ENCODE measurements at regions not wholly inside any gene's neighbourhood (a gene's known extent, or its start where the extent isn't known, plus 50 kb on each side); places are given as distances from the start of the nearest gene placed in this dataset.

DNA sequence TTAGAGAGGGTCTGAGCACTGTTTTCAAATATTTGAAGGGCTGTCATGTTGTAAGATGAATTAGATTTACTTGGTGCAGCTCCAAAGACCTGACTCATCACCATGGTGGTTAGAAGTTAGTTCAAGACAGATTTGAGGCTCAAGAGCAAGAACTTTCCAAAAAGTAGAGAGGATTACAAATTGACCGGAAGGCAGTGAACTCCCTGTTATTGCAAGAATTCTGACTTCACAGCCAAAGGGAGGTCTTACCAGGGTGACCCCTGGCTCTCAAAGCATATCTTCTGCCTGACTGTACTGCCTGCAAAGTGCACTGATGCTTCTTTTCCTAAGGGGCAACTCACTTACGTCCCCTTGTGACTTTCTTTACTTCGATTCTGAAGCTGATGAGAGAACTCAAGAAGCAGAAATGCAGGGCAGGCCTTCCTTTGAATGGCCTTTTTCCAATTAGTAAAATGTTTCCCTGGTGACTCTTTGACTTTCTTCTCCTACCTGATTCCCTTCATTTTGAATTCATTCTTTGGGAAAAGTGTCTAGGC lies 86.4 kb downstream of the NAV1 start:
- H3K27me3 Mint-ChIP-seq: no peaks in the 10 kb centered on the region
- no peaks in the 10 kb centered on the region for H3K4me1 Mint-ChIP-seq (ENCODE audit: low read depth)
- no peak overlapping the region for H3K27ac Mint-ChIP-seq
- H3K36me3 Mint-ChIP-seq: no peaks in the 10 kb centered on the region
- H3K4me3 Mint-ChIP-seq: no peak overlapping the region
- H3K9me3 Mint-ChIP-seq (ENCODE audit: low read depth): no peaks in the 10 kb centered on the region

DNA sequence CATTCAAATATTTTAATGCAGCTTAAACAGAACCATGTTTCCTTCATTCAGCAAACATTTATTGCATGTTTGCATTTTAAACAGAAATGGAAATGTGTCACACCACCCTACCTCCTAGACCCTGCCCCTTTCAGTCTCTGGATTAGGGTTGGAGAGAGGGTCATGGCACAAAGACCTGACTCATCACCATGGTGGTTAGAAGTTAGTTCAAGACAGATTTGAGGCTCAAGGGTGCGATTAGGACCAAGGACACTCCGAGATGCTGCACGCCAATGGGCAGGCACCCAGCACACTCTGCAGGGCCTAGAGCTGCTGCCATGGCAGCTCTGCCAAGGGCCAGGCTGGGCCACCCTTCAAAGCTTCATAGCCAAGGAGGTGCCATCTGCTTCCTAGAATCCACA lies 86.9 kb downstream of the NAV1 start:
- Mint-ChIP-seq H3K27me3 (no peaks in the 10 kb centered on the region), H3K9me3 (ENCODE audit: low read depth) (no peaks in the 10 kb centered on the region), H3K27ac (no peak overlapping the region), H3K4me3 (no peak overlapping the region), H3K36me3 (no peaks in the 10 kb centered on the region), H3K4me1 (ENCODE audit: low read depth) (no peaks in the 10 kb centered on the region)

- H3K4me1 Mint-ChIP-seq (ENCODE audit: low read depth): no peaks in the 10 kb centered on the region
- H3K9me3 Mint-ChIP-seq (ENCODE audit: low read depth): no peaks in the 10 kb centered on the region
- H3K36me3 Mint-ChIP-seq: no peaks in the 10 kb centered on the region
- H3K4me3 Mint-ChIP-seq: no peak overlapping the region
- no peaks in the 10 kb centered on the region for H3K27me3 Mint-ChIP-seq
- H3K27ac Mint-ChIP-seq: no peak overlapping the region
Measured at GRCh38 chr1:201626629-201627275, 87.8 kb downstream of the NAV1 start.

DNA sequence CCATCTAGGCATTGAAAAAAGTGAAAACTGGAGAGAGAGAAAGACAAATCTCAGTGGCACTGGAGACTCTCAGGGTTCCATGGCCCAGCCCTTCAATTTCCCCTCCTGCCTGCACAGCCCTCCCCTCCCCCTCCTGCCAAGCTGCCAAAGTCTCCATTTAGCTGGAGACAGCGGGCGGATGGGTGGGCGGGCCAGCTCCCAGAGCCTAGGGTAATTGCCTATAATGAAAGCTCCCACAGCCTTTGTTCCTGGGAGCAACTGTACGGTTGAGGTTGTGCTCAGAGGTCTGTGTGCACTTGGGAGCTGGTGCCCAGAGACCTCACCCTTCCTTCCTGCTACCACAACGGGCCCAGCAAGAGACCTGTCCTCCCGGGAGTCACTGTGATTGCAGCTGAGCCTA lies 89.6 kb downstream of the NAV1 start:
- H3K4me3 Mint-ChIP-seq: no peak overlapping the region
- no peaks in the 10 kb centered on the region for H3K4me1 Mint-ChIP-seq (ENCODE audit: low read depth)
- H3K27me3 Mint-ChIP-seq: no peaks in the 10 kb centered on the region
- no peaks in the 10 kb centered on the region for H3K36me3 Mint-ChIP-seq
- H3K27ac Mint-ChIP-seq: no peak overlapping the region
- no peaks in the 10 kb centered on the region for H3K9me3 Mint-ChIP-seq (ENCODE audit: low read depth)

DNA sequence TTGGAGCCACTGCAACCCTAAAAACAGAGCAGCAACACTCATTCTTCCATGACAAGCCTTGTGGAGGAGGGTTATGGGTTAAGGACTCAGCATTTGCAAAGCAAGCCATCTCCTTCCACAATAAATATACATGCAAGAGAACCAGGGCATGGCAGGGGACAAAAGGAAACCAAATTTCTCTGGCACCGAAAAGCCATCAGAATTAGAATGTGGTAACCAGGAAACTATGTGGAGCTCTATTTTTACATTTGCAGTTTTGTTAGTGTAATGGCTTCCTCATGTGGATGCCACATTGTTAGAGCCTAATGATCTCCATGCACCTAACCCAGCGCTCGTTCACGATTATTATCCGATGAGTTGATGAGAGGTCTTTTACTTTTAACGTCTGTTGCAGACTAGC lies 91.7 kb downstream of the NAV1 start:
- H3K4me1 Mint-ChIP-seq (ENCODE audit: low read depth): no peaks in the 10 kb centered on the region
- H3K4me3 Mint-ChIP-seq: no peak overlapping the region
- H3K9me3 Mint-ChIP-seq (ENCODE audit: low read depth): no peaks in the 10 kb centered on the region
- no peaks in the 10 kb centered on the region for H3K27me3 Mint-ChIP-seq
- H3K36me3 Mint-ChIP-seq: no peaks in the 10 kb centered on the region
- H3K27ac Mint-ChIP-seq: no peak overlapping the region

GRCh38 chr1:201631037-201631436 lies 92.1 kb downstream of the NAV1 start:
- Mint-ChIP-seq H3K36me3 (no peaks in the 10 kb centered on the region), H3K27ac (no peak overlapping the region), H3K4me3 (no peak overlapping the region), H3K27me3 (no peaks in the 10 kb centered on the region), H3K4me1 (ENCODE audit: low read depth) (no peaks in the 10 kb centered on the region), H3K9me3 (ENCODE audit: low read depth) (no peaks in the 10 kb centered on the region)

GRCh38 chr1:201632364-201632952 lies 93.5 kb downstream of the NAV1 start:
- H3K36me3 Mint-ChIP-seq: no peaks in the 10 kb centered on the region
- no peak overlapping the region for H3K27ac Mint-ChIP-seq
- H3K27me3 Mint-ChIP-seq: no peaks in the 10 kb centered on the region
- no peaks in the 10 kb centered on the region for H3K9me3 Mint-ChIP-seq (ENCODE audit: low read depth)
- H3K4me3 Mint-ChIP-seq: no peak overlapping the region
- H3K4me1 Mint-ChIP-seq (ENCODE audit: low read depth): no peaks in the 10 kb centered on the region

GRCh38 chr1:201633297-201633696 lies 94.4 kb downstream of the NAV1 start:
- H3K36me3 Mint-ChIP-seq: no peaks in the 10 kb centered on the region

GRCh38 chr1:201633811-201634210 lies 94.9 kb downstream of the NAV1 start:
- Mint-ChIP-seq H3K4me3 (no peak overlapping the region), H3K27ac (no peak overlapping the region), H3K36me3 (no peaks in the 10 kb centered on the region), H3K27me3 (no peaks in the 10 kb centered on the region), H3K4me1 (ENCODE audit: low read depth) (no peaks in the 10 kb centered on the region), H3K9me3 (ENCODE audit: low read depth) (no peaks in the 10 kb centered on the region)

More at GRCh38 chr1:201633297-201633696, 94.4 kb downstream of the NAV1 start:
- H3K4me1 Mint-ChIP-seq (ENCODE audit: low read depth): no peaks in the 10 kb centered on the region
- no peaks in the 10 kb centered on the region for H3K9me3 Mint-ChIP-seq (ENCODE audit: low read depth)
- no peak overlapping the region for H3K27ac Mint-ChIP-seq
- H3K27me3 Mint-ChIP-seq: no peaks in the 10 kb centered on the region
- no peak overlapping the region for H3K4me3 Mint-ChIP-seq

- Mint-ChIP-seq H3K27ac (no peak overlapping the region), H3K27me3 (no peaks in the 10 kb centered on the region), H3K4me3 (no peak overlapping the region), H3K4me1 (ENCODE audit: low read depth) (no peaks in the 10 kb centered on the region), H3K9me3 (ENCODE audit: low read depth) (no peaks in the 10 kb centered on the region), H3K36me3 (no peaks in the 10 kb centered on the region)
Measured at GRCh38 chr1:201634261-201634660, 95.3 kb downstream of the NAV1 start.

DNA sequence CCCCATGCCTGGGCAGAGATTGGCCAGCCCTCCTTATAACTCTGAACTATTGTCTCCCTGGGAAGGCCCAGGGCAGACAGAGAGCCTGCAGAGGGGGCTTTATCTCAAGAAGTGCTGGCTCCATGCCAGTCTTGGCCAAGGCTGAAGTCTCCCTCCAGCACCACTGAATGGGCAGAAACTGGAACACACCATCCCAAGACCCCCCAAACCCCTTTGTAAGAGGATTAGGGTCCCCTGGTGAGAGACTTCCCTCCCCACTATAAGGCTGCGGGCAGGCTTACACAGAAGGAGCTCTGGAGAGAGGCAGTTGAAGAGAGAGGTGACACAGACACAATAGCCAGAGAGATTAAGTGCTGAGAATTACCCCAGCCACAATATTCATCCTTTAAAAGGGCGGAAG lies 97.2 kb downstream of the NAV1 start:
- H3K36me3 Mint-ChIP-seq: no peaks in the 10 kb centered on the region
- H3K4me3 Mint-ChIP-seq: no peak overlapping the region
- no peaks in the 10 kb centered on the region for H3K9me3 Mint-ChIP-seq (ENCODE audit: low read depth)
- H3K4me1 Mint-ChIP-seq (ENCODE audit: low read depth): no peaks in the 10 kb centered on the region
- no peak overlapping the region for H3K27ac Mint-ChIP-seq
- H3K27me3 Mint-ChIP-seq: no peaks in the 10 kb centered on the region

DNA sequence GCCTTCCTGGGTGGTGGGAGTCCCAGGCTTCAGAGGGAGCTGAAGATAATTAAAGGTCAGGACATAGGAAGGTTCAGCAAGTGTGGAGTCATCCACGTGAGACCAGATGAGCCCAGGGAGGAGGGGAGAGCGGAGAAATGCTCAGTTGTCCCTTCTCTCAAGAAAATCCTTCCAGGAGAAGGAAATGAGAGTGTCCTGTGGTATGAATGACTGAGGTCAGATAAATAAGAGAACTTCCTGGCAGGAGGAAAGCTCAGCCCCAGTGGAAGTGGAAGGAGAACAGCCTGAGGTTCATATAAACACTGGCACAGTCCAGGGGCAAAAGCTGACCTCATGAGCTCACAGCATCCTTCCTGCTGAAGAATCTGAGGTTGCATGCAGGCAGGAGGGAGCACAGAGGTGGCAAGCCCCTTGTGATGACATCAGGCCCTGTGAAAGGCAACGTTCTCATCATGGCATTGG lies 97.6 kb downstream of the NAV1 start:
- H3K9me3 Mint-ChIP-seq (ENCODE audit: low read depth): no peaks in the 10 kb centered on the region
- H3K27me3 Mint-ChIP-seq: no peaks in the 10 kb centered on the region
- H3K4me1 Mint-ChIP-seq (ENCODE audit: low read depth): no peaks in the 10 kb centered on the region
- no peaks in the 10 kb centered on the region for H3K36me3 Mint-ChIP-seq
- H3K27ac Mint-ChIP-seq: no peak overlapping the region
- no peak overlapping the region for H3K4me3 Mint-ChIP-seq

DNA sequence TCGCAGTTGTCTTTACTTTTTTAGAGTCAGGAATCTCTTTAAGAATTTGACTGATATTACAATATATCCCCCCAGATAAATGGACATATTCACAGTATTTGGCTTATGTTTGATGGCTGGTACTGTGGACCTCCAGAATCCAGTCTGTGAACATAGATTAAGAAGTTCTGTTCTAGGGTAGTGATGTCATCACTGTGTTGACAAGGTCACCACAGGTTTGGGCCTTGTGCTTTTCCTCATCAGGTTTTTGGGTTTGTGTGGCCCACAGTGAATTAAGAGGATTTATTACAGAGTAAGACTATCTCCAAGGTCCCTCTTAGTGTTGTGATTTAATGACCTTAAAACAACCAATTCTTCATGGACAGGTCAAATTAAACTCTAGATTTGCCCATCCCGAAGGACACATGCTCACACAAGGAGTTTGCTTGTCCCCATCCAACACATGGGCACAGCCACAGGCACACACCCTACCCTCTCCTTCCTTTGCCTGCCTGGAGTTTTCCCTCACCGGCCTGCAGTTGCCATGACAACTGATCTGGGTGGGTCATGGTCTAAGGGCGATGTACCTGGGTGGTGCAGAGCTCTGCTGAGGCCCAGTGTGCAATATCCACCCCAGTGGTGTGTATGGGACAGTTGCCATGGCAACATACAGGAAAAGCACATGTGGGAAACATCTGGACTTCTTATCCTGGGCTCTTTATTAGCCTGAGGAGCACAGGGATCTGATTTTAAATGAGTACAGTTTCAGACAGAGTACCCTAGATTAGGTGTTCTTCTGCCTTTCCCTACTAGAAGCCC lies 98.6 kb downstream of the NAV1 start:
- Mint-ChIP-seq H3K9me3 (ENCODE audit: low read depth) (no peaks in the 10 kb centered on the region), H3K4me3 (no peak overlapping the region), H3K27me3 (no peaks in the 10 kb centered on the region)

DNA sequence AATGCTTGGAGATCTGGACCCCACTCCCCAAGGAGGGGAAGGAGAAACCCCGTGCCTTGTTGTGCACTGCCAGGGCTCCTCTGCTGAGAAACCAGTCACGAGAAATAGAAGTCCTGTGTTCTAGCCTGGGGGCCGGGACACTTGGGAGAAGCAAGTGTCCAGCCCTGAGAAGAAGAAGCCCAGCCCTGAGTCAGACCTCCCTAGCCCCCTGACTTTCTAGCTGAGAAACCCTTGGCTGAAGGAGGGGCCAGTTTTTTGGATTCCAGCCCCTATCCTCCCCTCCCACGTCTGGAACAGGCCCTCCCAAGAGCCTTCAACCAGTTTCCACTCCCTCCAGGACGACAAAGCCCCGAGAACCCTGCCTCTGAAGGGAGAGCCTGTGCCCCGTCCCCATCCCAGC lies 100.5 kb downstream of the NAV1 start:
- no peaks in the 10 kb centered on the region for H3K4me1 Mint-ChIP-seq (ENCODE audit: low read depth)
- no peak overlapping the region for H3K4me3 Mint-ChIP-seq
- H3K27ac Mint-ChIP-seq: no peak overlapping the region

More for the DNA sequence above, 98.6 kb downstream of the NAV1 start:
- no peaks in the 10 kb centered on the region for H3K36me3 Mint-ChIP-seq
- H3K27ac Mint-ChIP-seq: no peak overlapping the region
- no peaks in the 10 kb centered on the region for H3K4me1 Mint-ChIP-seq (ENCODE audit: low read depth)

GRCh38 chr1:201639826-201640225 lies 100.9 kb downstream of the NAV1 start:
- Mint-ChIP-seq H3K27ac (no peak overlapping the region), H3K4me3 (no peak overlapping the region), H3K9me3 (ENCODE audit: low read depth) (no peaks in the 10 kb centered on the region), H3K4me1 (ENCODE audit: low read depth) (no peaks in the 10 kb centered on the region), H3K36me3 (peaks cover 3% of the 10 kb centered on the region), H3K27me3 (no peaks in the 10 kb centered on the region)

More for the DNA sequence above, 100.5 kb downstream of the NAV1 start:
- H3K27me3 Mint-ChIP-seq: no peaks in the 10 kb centered on the region
- H3K36me3 Mint-ChIP-seq: no peaks in the 10 kb centered on the region
- H3K9me3 Mint-ChIP-seq (ENCODE audit: low read depth): no peaks in the 10 kb centered on the region

All from activated naive CD8-positive, alpha-beta T cell (primary cell).